Lung (tissue), 11 donors: ENCODE measurements at regions not wholly inside any gene's neighbourhood (a gene's known extent, or its start where the extent isn't known, plus 50 kb on each side); places are given as distances from the start of the nearest gene placed in this dataset.
A peak's percentile ranks its signal among the peaks of the same experiment; 100 is the strongest.

Source experiments
- ATAC-seq: fragments of 200-7000 bp; cut with Tn5 transposase; one replicate; pipeline ENCODE4 v1.9.1; 2020; ENCODE audit warnings: moderate number of reproducible peaks; ENCODE audit not compliant: insufficient read depth, low FRiP score
- DNase-seq, 3 donors: peaks; one replicate each; pipeline ENCODE4 v3.0.0-alpha.2; 2013 to 2017
- H3K27ac ChIP-seq, 2 donors: one replicate each; pipeline ENCODE4 v1.5.1; 2013; ENCODE audit warnings: mild to moderate bottlenecking in 2 of 2, moderate library complexity in 2 of 2, control low read depth in 1 of 2, inconsistent platforms in 1 of 2, low read depth in 1 of 2, low read length in 1 of 2
- H3K27me3 ChIP-seq, 3 donors: one replicate each; pipeline ENCODE4 v1.5.1; 2013; ENCODE audit warnings: low read length in 2 of 3; ENCODE audit not compliant: control insufficient read depth in 3 of 3, insufficient read depth in 3 of 3
- H3K36me3 ChIP-seq, 4 donors: one replicate each; pipeline ENCODE4 v1.5.1; 2013; ENCODE audit warnings: low read length in 4 of 4, mild to moderate bottlenecking in 1 of 4, moderate library complexity in 1 of 4; ENCODE audit not compliant: control insufficient read depth in 4 of 4, insufficient read depth in 4 of 4
- H3K4me1 ChIP-seq, 5 donors: one replicate each; pipeline ENCODE4 v1.5.1; 2013; ENCODE audit warnings: low read length in 5 of 5, mild to moderate bottlenecking in 2 of 5, moderate library complexity in 1 of 5; ENCODE audit not compliant: control insufficient read depth in 5 of 5, insufficient read depth in 5 of 5
- H3K4me3 ChIP-seq: one replicate; pipeline ENCODE4 v1.5.1; 2013; ENCODE audit warnings: mild to moderate bottlenecking, control low read depth, moderate library complexity
- H3K9ac ChIP-seq, 2 donors: one replicate each; pipeline ENCODE4 v1.5.1; 2013; ENCODE audit warnings: low read length in 2 of 2, control low read depth in 1 of 2; ENCODE audit not compliant: insufficient read depth in 1 of 2
- H3K9me3 ChIP-seq, 4 donors: one replicate each; pipeline ENCODE4 v1.5.1; 2013; ENCODE audit warnings: low read length in 3 of 4, mild to moderate bottlenecking in 1 of 4, moderate library complexity in 1 of 4; ENCODE audit not compliant: control insufficient read depth in 4 of 4, insufficient read depth in 3 of 4
- CTCF ChIP-seq: IDR thresholded peaks from 2 replicates; pipeline ENCODE4 v1.5.1; 2012; ENCODE audit warnings: mild to moderate bottlenecking; ENCODE audit errors: control extremely low read depth, extremely low read depth
- WGBS, 2 donors: extraction: QIAGEN DNeasy Blood & Tissue Kit; methylation state at CpG; one replicate each; pipeline ENCODE4 v1.1.7; 2013; 5-methylcytosine and 5-hydroxymethylcytosine counted together
- donor health status: control.
- donor health status: control.
- donor health status: Bipolar disorder and iron deficiency.
- donor health status: healthy.
- donor health status: DM: yes; HTN: yes; CAD: no.

DNA sequence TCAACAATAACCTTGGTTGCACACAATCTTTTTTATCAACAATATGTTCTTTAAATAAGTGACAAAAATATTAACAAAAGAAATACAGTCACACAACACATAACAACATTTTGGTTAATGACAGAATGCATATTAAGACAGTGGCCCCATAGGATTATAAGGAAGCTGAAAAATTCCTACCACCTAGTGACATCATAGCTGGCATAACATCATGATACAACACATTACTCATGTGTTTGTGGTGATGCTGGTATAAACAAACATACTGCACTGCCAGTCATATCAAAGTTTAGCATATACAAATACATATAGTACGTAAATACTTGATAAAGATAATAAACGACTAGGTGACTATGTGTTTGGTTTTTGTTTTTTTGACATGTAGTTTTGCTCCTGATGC, 344.8 kb upstream of the POU5F2 start:
- Histone ChIP-seq H3K36me3 (peaks cover 0 to 2% (median 0%) of the 10 kb centered on the region in 4 donors), H3K9me3 (no peaks in the 10 kb centered on the region), H3K9ac (no peak overlapping the region), H3K27ac (no peak overlapping the region), H3K4me1 (peaks cover 0 to 3% (median 0%) of the 10 kb centered on the region in 5 donors), H3K4me3 (no peak overlapping the region), H3K27me3 (no peaks in the 10 kb centered on the region)
- ATAC-seq (no peak), DNase-seq (no peak)
- 91 to 93% methylated on average over 2 of the region's 2 CpGs for WGBS, 2 donors
- TF ChIP-seq CTCF: no peak

DNA sequence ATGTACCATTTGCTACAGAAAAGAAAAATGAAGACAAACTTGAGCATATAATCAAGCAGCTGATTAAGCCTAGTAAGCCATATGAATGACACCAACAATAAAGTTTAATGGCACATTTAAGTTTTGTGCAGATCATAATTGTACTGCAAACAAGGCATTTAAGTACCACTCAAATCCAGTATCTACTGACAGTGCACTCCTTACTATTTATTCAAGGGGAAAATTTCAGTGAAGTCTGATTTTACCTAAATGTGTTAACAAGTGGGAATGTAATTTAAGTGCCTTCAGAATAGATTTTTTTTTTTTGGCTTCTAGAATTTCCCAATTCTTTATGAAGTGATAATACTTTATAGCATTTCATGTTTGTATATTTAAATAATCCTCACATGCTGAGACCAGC, 341.0 kb upstream of the POU5F2 start:
- ATAC-seq: no peak
- peak in 1 of 3 donors; percentile 23 for DNase-seq

GRCh38 chr5:94081088-94081487, 339.7 kb upstream of the POU5F2 start:
- Histone ChIP-seq H3K9ac (no peak overlapping the region), H3K27me3 (no peaks in the 10 kb centered on the region), H3K4me1 (peaks cover 0 to 5% (median 0%) of the 10 kb centered on the region in 5 donors), H3K4me3 (no peak overlapping the region), H3K27ac (no peak overlapping the region), H3K9me3 (no peaks in the 10 kb centered on the region), H3K36me3 (peaks cover 0 to 2% (median 0%) of the 10 kb centered on the region in 4 donors)
- DNase-seq (no peak), ATAC-seq (no peak)
- no peak for TF ChIP-seq CTCF
- 83 to 100% methylated on average over 1 of the region's 1 CpG for WGBS, 2 donors

More for the DNA sequence above, 341.0 kb upstream of the POU5F2 start:
- no peak overlapping the region for H3K4me3 ChIP-seq
- H3K36me3 ChIP-seq: peaks cover 0 to 2% (median 0%) of the 10 kb centered on the region in 4 donors
- no peaks in the 10 kb centered on the region for H3K27me3 ChIP-seq
- TF ChIP-seq CTCF: no peak
- H3K9me3 ChIP-seq: no peaks in the 10 kb centered on the region
- no peak overlapping the region for H3K9ac ChIP-seq
- H3K4me1 ChIP-seq: peaks cover 0 to 5% (median 0%) of the 10 kb centered on the region in 5 donors
- H3K27ac ChIP-seq: no peak overlapping the region

DNA sequence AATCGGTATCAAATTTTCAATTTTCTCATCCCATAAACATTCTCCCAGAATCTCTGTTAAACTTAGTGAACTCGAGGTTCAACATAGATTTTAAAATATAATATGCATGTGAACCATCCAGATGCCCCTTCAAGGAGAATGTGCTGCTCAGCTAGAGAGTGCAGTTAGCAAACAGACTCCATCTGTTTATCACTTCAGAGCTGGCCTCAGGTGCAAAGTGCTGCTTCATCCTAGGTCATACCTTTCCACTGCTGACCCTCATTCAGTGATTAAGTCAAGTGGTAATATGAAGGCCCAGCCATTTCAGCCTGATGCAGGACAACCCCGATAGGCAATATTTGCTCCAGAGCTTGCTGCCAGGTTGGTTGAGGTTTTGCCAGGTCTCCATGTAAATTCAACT, 339.0 kb upstream of the POU5F2 start:
- ATAC-seq (no peak), DNase-seq (no peak)
- Histone ChIP-seq H3K27ac (no peak overlapping the region), H3K27me3 (no peaks in the 10 kb centered on the region), H3K36me3 (peaks cover 0 to 1% (median 0%) of the 10 kb centered on the region in 4 donors), H3K4me1 (peaks cover 0 to 5% (median 0%) of the 10 kb centered on the region in 5 donors), H3K9ac (no peak overlapping the region), H3K4me3 (no peak overlapping the region), H3K9me3 (no peaks in the 10 kb centered on the region)
- WGBS, 2 donors: 85 to 95% methylated on average over 3 of the region's 3 CpGs
- TF ChIP-seq CTCF: no peak
